ENCODE measurements at regions not wholly inside any gene's neighbourhood (a gene's known extent, or its start where the extent isn't known, plus 50 kb on each side); places are given as distances from the start of the nearest gene placed in this dataset.

DNA sequence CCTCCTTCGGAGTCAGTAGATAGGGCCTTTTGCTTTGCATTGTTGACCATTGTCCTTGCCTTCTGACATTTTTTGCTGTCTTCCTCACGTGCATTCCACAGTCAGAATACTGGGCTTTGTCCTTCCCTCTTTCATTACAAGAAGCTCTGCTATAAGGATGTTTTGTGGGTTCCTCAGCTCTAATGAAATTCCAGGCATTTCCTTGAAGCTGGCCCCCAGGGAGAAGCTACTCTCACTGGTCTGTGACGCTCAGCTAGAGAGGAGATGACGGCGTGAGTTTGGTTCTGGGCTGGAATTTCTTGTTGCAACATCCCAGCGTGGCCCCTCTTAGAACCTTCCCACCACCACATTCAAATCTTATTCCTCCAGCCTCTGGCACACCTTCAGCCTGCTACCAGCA is 210.2 kb downstream of the TJP1 start:
- DNase-seq (ENCODE audit: low read depth in 4 of 4, low spot score in 3 of 4): no peak

DNA sequence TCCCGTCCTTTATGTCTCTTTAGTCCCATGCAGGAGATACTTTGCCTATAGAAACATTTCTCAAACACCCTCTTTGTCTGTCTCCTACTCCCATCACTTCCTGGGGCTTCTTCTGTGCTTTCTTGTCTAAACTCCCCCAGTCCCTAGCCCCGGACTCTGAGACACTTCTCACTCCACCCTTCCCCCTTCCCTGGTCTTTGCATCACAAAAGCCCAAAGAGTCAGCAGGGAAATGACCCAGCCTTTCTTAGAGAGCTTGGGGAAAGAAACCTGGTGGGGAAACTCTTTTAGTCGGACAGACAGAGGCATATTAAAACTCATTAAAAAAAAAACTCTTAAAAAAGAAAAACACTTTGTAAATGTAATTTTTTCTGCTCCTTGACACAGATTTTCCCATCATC is 211.2 kb downstream of the TJP1 start:
- DNase-seq (ENCODE audit: low read depth in 4 of 4, low spot score in 3 of 4): no peak

DNA sequence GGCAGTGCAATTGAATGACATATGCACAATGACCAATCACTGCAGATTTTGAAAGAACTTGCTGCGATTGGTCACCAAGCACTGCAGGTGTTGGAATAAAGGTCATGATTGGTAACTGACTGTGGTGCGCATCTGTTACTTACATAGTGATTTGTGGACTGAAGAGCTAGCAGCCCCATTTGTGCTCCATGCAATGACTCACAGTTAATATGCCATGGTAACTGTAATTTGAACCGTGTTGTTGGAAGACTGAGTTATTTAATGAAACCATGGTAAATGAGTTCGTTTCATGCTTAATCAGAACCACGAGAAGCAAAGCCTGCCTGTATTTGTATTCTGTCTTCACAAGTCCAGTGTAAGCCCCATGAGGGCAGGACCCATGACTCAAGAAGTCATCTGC is 220.5 kb downstream of the TJP1 start:
- DNase-seq (ENCODE audit: low read depth in 4 of 4, low spot score in 3 of 4): no peak

DNA sequence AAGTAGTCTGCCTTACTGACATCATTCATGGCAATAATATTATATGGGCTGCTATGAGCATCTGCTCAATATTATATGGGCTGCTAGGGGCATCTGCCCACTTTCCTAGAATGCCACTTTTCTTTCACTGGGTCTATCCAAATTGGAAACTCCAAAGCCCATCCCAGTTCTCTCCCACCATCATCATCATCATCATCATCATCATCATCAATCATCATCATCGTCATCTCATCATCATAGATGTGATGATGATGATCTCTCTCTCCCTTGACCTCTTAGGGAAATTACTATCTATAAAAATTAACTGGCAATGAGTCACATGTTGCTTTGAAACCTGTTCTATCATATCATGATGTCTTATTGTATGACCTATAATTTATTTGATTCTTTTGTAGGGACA is 222.0 kb downstream of the TJP1 start:
- DNase-seq (ENCODE audit: low read depth in 4 of 4, low spot score in 3 of 4): no peak

DNA sequence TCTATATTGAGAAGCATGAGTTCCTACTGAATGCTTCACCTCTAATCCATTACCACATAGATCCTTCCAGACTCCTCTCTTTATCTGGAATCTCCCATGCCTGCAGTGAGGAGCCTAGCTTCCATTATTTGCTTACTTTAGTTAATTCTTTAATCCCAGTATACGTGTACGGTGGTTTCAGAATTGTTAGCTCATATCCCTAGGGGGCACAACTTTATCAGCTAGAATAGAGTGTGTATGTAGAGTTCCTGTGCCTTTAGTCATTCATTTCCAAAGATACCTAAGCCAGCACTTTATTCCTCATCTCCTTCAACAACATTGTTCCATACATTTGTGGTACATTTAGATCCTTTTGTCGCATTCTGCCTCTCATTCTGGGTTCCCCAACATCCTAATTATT is 226.0 kb downstream of the TJP1 start:
- no peak for DNase-seq (ENCODE audit: low read depth in 4 of 4, low spot score in 3 of 4)

DNA sequence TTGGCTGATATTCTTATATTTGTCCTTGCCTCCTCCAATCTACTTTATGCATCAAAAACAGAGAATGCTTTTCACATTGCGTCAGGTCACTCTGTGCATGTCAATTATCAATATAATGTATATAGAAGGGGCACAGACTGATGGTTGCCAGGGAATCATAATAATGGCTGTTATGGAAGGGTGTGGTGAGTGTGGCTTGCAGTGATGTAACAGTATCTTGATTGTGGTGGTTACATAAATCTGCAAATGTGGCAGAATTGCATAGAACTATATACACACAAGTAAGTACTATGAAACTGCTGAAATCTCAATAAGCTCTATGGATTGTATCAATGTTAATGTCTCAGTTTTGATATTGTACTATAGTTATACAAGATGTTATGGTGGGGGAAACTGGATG is 228.6 kb downstream of the TJP1 start:
- no peak for DNase-seq (ENCODE audit: low read depth in 4 of 4, low spot score in 3 of 4)

DNA sequence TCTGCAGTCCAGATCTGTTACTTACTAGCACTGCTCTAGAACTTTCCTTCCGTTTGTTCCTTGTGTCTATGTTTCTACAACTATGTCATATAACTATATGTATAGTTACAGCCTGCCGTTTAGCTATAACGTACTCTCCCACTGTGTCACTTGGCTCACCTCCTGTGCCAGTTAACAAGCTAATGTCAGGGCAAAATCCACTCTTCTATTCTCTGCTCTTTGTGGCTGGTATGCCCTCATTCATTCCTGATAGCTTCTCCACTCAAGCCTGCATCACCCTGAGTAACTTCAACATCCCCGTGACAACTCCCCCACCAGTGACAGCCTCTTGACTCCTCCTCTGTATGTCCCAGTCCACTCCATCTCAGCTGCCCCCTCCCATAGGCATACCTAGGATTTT is 229.2 kb downstream of the TJP1 start:
- DNase-seq (ENCODE audit: low read depth in 4 of 4, low spot score in 3 of 4): no peak

DNA sequence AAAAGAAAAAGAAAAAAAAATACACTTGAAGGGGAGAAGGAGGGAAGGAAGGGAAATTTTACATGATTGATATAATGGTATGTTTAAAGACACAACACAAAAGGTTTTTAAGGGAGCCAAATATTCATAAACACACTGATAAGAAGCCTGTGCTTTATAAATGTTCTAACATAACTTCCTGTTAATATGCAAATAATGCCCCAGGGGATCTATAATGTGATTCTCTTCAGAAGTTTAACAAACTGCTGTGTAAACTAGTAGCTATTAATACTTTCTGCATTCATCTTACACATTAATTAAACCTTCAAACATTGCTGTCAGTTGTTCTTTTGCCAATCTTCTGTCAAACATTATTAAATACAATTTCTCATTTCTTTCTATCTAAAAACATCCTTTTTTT is 231.6 kb downstream of the TJP1 start:
- no peak for DNase-seq (ENCODE audit: low read depth in 4 of 4, low spot score in 3 of 4)

DNA sequence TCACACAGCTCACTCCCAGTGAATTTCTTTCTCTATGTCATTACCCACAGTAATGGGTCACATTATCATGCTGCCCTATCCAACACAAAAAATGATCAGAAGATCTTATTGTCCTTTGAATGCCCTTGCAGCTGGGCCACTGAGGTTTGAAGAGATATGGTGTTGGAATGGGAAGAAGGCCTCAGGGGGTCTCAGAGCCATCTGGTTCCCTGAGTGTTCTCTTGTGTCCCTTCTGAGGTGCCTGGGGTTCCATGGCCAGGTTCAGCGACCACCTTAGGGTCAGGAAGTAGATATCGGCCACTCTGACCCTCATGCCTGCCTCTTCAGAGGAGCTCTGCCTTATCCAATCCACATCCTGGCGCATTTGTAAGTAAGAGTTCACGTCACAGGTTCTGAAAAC is 232.3 kb downstream of the TJP1 start:
- no peak for DNase-seq (ENCODE audit: low read depth in 4 of 4, low spot score in 3 of 4)

DNA sequence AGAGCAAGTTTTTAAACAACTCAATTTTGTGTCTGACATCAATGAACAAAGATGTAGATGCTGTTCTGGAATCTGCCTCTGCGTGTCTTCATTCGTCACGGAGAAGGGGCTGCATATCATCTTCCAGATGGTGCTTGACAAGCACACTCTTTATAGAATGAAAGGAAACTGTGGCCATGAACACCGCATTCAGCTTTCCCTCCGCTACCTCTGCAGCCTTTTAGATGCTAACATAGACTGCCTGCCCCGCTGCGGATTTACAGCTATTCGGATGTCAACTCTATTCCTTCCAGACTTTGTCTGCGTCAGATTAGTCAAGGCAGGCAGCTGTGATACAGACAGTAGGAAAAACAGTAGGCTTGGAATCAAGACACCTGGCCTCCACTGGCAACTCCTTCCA is 232.9 kb downstream of the TJP1 start:
- DNase-seq (ENCODE audit: low read depth in 4 of 4, low spot score in 3 of 4): no peak

DNA sequence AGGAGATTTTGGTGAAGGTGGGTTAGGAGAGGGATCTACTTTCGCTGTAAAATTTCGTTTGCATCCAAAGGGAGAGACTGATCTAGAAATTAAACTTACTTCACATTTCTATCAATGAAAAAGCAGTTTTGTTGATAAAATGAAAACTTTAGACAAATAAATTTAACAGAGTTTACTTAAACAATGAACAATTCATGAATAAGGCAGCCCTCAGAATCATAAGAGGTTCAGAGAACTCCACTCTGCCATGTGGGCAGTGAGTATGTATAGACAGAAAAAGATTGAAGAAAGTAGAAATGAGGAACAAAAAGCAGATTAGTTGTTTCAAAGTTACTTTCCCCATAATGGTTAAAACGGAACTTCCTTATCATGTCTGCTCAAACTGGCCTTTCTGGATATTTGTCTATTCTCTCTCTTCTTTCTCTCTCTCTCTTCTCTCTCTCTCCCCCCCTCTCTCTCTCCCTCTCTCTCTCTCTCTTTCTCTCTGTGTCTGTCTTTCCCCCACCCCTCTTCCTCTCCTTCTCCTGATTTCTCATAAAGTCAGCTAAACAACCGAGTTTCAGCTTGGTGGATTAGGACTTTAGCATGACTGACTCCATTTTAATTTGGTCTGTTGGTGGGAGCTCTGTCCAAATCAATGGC is 248.9 kb downstream of the TJP1 start:
- no peak for DNase-seq (ENCODE audit: low read depth in 4 of 4, low spot score in 3 of 4)

DNA sequence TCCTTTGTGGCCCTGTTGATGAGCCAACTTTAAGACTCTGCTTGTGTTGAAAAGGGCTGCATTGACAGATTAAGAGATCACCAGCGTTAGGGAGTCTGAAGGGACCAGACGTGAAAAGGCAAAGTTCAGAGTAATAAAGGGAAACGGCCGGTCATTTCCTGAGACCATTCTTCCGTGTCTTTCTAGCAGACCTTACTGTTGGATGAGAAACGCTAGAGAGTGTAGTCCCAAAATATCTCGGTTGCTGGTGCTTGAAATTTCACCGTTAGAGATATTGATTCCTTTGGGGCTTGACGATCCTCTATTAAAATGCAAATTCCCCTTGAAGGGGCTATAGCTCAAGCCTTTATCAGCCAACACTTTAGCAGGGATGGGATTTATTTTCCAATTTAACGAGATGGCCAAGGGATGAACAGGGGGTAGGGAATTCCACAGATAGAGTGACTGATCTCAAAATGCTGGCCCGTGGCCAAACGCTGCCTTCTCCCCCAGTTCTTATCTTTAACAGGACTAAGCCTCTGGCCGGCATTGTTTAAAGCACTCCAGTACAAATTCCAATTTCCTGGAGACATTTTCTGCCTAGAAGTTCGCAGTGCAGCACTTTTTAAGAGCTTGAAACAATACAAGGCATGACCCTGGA is 250.4 kb downstream of the TJP1 start:
- no peak for DNase-seq (ENCODE audit: low read depth in 4 of 4, low spot score in 3 of 4)

DNA sequence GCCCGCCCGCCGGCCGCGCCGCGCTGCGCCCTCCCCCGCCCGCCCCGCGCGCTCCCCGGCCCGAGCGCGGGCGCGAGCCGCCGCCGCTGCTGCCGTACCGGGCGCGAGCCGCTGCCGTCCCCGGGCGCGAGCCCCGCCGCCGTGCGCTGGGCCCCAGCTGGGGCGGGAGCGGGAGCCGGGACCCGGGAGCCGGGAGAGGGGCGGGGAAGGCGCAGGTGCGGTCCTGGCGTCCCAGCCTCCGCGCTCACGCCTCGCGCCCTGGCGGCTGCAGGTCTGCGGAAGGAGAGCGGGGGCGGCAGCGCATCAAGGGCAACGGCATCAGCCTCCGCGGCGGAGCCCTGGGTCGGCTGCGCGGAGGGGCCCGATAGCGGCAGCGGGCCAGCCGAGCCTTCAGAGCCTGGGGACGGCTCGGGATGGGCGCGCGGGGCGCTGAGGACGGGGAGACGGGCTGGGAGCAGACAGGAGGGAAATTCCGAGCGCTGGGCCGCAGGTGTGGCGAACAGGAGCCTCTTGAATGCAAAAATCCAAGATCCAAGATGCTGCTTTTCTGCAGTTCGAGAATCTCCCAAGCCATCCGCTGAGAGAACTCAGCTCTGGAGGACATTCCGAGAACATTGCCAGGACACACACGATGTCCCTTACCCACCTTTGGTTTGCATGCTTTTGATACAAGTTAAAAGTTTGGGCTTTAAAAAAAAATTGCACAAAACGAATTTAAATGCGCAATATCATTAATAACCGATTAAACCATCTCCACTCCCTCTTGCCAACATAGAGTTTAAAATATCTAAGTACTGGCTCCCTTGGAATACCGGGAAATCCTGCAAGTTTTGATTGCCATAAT is 251.1 kb downstream of the TJP1 start:
- DNase-seq (ENCODE audit: low read depth in 4 of 4, low spot score in 3 of 4): no peak

DNA sequence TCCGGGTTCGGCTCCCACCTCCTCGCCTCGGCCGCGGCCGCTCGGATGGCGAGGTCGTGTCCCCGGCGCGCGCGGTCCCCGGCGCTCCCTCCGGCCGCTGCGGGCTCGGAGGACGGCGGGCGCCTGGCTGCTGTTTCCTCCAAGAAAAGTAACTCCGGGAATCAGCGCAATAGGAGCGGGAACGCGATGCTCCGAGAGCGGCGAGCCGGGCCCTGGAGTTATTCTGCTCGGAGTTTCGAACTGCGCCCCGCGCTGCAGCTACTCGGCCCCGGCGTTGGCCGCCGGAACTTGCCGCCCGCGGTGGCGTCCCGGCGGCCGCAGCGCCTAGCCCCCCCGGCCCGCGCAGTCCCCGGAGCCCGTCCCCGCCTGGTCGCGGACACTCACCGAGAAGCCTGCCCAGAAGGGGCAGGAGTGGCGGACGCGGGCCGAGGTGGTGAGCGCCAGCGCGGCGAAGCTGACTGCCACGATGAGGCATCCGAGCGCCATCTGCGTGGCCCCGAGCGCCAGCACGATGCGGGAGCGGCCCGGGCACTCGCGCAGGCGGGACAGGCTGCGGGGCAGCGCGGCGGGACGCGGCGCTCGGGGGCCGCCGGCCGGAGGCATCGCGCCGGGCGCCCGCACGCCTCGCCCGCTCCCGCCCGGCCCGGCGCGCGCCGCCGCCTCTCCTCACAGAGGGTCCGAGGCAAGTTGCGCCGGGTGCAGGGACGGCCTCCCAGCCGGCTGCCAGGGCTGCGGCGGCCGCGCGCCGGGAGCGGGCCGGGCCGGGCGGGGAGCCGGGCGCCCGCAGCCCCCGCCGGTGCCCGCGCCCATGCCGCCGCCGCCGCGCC is 251.9 kb downstream of the TJP1 start:
- DNase-seq (ENCODE audit: low read depth in 4 of 4, low spot score in 3 of 4): no peak

DNA sequence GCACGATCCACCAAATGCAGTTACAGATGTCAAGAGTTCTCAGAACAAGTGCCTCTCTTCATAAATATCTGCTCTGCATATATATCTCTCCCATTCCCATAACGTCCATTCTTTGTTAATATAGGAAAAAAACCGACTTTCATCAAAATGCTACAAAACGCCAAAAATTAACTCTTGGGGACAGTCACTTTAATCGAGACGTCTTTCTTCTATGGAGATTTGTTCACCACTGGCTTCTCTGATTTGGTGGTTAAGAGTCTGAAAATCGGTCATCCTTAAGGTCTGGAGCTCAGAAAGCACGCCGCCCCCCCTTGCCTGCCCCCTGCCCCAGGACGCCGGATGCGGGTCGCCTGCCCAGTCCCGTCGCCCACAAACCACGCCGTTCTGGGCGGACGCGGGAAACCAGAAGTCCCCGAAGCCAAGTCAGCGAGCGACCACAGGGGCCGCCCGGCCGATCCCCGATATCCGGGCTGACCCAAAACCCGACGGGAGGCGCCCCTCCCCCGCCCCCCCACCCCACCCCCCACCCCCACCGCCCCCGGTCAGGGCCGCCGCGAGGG is 252.7 kb downstream of the TJP1 start:
- no peak for DNase-seq (ENCODE audit: low read depth in 4 of 4, low spot score in 3 of 4)

DNA sequence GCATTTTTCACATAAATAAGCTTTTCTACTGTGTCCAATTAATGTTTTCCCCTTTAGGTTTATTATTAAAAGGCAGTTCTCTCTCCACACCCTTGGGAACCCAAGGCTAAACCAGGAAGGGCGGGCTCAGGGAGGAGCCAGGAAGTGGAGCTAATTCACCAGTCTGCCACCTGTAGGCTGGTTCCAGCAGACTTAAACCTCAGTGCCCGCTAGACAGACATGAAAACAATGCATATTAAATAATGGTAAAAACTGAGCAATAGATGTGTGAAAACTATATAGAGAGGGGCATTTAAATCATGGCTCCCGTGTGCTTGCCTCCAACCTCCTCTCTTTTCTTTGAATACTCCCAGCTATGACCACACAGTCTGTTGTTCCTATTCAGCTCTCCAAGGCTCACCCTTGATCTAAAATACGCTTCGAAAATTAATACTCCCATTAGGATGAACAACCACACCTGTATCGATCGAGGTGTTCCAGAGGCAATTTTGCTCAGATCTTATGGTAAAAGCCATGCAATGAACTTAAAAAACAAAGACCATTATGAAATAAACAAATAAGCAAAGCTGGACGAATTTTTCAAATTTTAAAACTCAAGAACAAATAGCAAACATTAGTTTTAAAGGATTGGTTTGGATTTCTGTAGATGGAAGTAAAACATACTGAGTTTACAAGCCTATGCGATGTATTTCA is 253.3 kb downstream of the TJP1 start:
- no peak for DNase-seq (ENCODE audit: low read depth in 4 of 4, low spot score in 3 of 4)

DNA sequence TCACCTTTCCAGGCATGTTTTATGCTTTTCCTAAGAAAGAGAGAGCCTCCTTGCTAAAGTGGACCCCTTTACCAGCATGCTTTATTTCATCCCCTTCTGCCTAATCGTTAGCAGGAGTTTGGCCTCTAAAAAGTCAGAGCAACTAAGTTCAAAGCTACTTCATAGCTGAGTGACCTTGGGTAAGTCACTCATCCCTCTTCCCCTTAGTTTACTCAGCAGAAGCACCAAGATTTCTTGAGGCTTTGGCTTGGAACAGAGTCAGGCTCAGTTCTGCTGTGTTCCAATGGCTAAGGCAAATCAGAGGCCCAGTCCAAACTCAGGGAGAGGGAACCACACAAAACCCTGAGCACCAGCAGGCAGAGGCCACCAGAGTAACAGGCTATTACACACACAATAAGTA is 254.9 kb downstream of the TJP1 start:
- no peak for DNase-seq (ENCODE audit: low read depth in 4 of 4, low spot score in 3 of 4)

DNA sequence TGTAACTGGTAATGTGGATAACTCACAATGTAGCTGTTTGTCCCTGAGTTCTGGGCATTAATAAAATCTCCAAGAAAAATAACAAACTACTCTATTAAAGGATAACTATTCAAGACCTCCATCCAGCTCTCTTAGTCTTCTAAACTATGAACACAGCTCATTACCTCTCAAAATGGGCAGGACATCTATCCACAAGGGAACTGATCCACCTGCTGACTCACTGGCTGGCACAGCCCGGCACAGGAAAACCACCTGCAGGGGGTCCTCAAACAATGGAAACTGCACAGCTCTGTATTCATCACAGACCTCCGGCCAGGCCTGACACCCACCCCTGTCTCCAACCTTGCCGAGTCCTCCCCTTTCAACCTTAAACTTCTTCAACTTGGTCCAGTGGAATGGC is 255.4 kb downstream of the TJP1 start:
- DNase-seq (ENCODE audit: low read depth in 4 of 4, low spot score in 3 of 4): no peak

DNA sequence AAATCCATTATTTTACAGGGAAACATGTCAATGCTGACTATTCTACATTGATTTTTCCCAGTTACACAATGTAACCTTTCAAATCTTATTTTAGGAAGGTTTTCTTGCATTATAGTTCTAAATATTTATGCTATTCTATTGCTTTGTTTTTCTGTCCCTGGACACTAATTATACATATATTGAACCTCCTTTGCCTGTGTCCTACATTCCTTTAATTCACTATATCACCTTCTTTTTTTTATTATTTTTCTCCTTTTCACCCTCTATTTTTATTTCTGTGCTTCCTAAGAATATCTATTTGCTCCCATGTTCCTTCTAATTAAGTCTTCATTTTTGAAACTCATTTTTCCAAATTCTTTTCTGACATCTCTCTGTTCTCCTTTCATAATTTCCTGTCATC is 259.2 kb downstream of the TJP1 start:
- no peak for DNase-seq (ENCODE audit: low read depth in 4 of 4, low spot score in 3 of 4)

DNA sequence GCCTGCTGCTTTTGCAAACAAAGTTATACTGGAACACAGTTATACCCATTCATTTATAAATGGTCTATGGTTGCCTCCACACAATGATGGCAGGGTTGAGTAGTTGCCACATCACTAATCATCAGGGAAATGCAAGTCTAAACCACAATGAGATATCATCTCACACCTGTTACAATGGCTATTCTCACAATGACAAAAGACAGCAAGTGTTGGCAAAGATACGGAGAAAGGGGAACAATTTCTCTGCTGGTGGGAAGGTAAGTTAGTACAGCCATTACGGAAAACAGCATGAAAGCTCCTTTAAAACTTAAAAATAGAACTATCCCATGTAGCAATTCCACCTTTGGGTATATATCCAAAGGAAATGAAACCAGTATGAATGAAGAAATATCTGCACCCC is 261.4 kb downstream of the TJP1 start:
- DNase-seq (ENCODE audit: low read depth in 4 of 4, low spot score in 3 of 4): no peak
